Activated CD8-positive, alpha-beta T cell treated with anti-CD3 and anti-CD28 coated beads for 36 hours (primary cell): ENCODE measurements at regions not wholly inside any gene's neighbourhood (a gene's known extent, or its start where the extent isn't known, plus 50 kb on each side); places are given as distances from the start of the nearest gene placed in this dataset.

Source experiments
- ATAC-seq: fragments of 200-7000 bp; cut with Tn5 transposase; one replicate; pipeline ENCODE4 v1.10.0; 2021; ENCODE audit warnings: mild to moderate bottlenecking, moderate library complexity
- CTCF ChIA-PET: fragments of 350-600 bp; sonication (Branson Sonifier 250); formaldehyde crosslinking; loops from one replicate; lab custom pipeline; 2021; ENCODE audit warnings: antibody characterized with exemption; lab: Charles Lee
- POLR2A ChIA-PET: fragments of 350-600 bp; sonication (Branson Sonifier 250); formaldehyde crosslinking; loops from one replicate; lab custom pipeline; 2021; ENCODE audit warnings: antibody characterized with exemption; lab: Charles Lee
- DNase-seq: peaks from one replicate; pipeline ENCODE4 v3.0.0-alpha.2; 2020
- H3K27ac Mint-ChIP-seq: one replicate; pipeline ENCODE4 v1.8.0; 2021; ENCODE audit warnings: mild to moderate bottlenecking, mixed read lengths
- H3K27me3 Mint-ChIP-seq: one replicate; pipeline ENCODE4 v1.8.0; 2021; ENCODE audit warnings: mixed read lengths
- H3K36me3 Mint-ChIP-seq: one replicate; pipeline ENCODE4 v1.8.0; 2021; ENCODE audit warnings: low read depth, mixed read lengths
- H3K4me1 Mint-ChIP-seq: one replicate; pipeline ENCODE4 v1.8.0; 2021; ENCODE audit warnings: low read depth, mixed read lengths
- H3K4me3 Mint-ChIP-seq: one replicate; pipeline ENCODE4 v1.8.0; 2021; ENCODE audit warnings: mild to moderate bottlenecking, moderate library complexity, mixed read lengths
- H3K9me3 Mint-ChIP-seq: one replicate; pipeline ENCODE4 v1.8.0; 2021; ENCODE audit warnings: mixed read lengths
- intact Hi-C: fragments of 100-400 bp; cut with micrococcal nuclease; formaldehyde crosslinking; loops from one replicate; pipeline ENCODE4 v1.10.0; 2022
- TF ChIP-seq, protein P1 (sequence below): fragments of 200-600 bp; IDR thresholded peaks from one replicate; pipeline ENCODE4 v1.8.0; 2022; ENCODE audit warnings: antibody characterized with exemption, mild to moderate bottlenecking

DNA sequence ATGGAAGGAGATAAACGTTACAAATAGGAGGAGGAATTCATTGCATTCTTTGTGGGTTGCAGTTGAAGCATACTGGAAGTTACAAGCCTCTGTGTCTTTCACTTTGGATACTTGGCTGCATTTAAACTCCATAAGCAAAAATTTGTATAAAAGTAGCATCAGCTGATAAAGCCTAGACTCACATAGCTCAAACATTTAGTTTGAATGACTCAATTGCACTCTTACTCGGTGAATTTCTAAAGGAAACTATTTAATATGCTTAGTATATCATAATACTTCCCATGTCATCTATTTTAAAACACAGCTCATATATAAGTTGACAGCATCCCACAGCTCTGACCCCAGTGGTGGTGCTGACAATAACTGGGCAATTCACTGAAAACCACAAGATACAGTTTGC is 596.6 kb upstream of the ZNF608 start:
- H3K27me3 Mint-ChIP-seq, result no peaks in the 10 kb centered on the region
- DNase-seq, result no peak
- no peak for ATAC-seq
- no peak overlapping the region for H3K27ac Mint-ChIP-seq
- H3K4me1 Mint-ChIP-seq, result no peaks in the 10 kb centered on the region
- TF ChIP-seq, protein P1, sequence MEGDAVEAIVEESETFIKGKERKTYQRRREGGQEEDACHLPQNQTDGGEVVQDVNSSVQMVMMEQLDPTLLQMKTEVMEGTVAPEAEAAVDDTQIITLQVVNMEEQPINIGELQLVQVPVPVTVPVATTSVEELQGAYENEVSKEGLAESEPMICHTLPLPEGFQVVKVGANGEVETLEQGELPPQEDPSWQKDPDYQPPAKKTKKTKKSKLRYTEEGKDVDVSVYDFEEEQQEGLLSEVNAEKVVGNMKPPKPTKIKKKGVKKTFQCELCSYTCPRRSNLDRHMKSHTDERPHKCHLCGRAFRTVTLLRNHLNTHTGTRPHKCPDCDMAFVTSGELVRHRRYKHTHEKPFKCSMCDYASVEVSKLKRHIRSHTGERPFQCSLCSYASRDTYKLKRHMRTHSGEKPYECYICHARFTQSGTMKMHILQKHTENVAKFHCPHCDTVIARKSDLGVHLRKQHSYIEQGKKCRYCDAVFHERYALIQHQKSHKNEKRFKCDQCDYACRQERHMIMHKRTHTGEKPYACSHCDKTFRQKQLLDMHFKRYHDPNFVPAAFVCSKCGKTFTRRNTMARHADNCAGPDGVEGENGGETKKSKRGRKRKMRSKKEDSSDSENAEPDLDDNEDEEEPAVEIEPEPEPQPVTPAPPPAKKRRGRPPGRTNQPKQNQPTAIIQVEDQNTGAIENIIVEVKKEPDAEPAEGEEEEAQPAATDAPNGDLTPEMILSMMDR, result no peak
- no peaks in the 10 kb centered on the region for H3K36me3 Mint-ChIP-seq
- ChIA-PET CTCF (no interaction called here), POLR2A (no interaction called here)
- intact Hi-C loops, result no loop called here
- H3K9me3 Mint-ChIP-seq, result no peaks in the 10 kb centered on the region
- H3K4me3 Mint-ChIP-seq, result no peak overlapping the region

DNA sequence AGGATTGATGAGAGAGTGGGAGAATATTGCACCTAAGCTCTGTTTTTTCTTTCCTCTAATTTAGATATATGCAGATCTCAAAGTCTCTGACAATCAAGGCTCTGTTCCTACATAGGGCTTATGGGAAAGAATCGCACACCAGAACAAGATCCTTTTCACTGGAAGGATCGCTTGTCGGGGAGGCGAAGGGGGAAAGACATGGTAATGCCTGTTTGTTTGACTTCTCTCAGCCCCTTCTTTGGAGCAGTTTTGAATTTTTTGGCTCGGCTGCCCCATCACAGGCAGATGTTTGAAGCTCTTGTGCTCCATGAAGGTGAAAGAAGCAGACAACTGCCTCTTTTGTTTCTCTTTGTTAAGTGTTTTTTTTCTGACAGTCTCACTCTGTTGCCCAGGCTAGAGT is 599.9 kb upstream of the ZNF608 start:
- H3K36me3 Mint-ChIP-seq, result no peaks in the 10 kb centered on the region
- no peak overlapping the region for H3K4me3 Mint-ChIP-seq
- TF ChIP-seq, protein P1, result no peak
- no peaks in the 10 kb centered on the region for H3K4me1 Mint-ChIP-seq
- ATAC-seq, result no peak
- no peaks in the 10 kb centered on the region for H3K27me3 Mint-ChIP-seq
- intact Hi-C loops, result no loop called here
- H3K9me3 Mint-ChIP-seq, result no peaks in the 10 kb centered on the region
- DNase-seq, result no peak
- CTCF ChIA-PET, result no interaction called here
- POLR2A ChIA-PET, result no interaction called here
- H3K27ac Mint-ChIP-seq, result no peak overlapping the region

DNA sequence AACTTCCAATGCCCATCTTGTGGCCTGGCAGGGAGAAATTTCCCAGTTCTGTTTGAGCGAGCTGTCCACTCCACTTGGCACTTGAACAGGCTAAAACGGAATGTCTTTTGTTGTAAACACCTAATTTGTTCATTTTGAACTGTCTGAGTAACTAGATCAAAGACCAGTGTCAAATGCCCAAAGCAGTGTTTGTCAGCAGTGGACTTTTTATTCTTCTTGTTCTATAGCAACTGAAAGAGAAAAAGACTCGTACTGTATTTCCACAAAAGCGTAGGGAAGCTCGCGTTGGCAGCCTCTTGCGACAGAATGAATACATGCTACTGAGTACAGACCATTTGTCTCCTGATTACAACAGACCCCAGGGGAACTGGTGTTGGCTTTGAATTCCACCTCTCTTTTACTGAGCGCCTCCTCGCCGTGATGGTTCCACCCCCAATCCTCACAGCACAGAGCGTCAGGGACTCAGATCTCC is 601.8 kb upstream of the ZNF608 start:
- no peaks in the 10 kb centered on the region for H3K27me3 Mint-ChIP-seq
- CTCF ChIA-PET, result no interaction called here
- no peaks in the 10 kb centered on the region for H3K9me3 Mint-ChIP-seq
- H3K27ac Mint-ChIP-seq, result no peak overlapping the region
- POLR2A ChIA-PET, result no interaction called here
- no peak for DNase-seq
- TF ChIP-seq, protein P1, result no peak
- intact Hi-C loops, result no loop called here
- H3K36me3 Mint-ChIP-seq, result no peaks in the 10 kb centered on the region
- ATAC-seq, result no peak
- no peaks in the 10 kb centered on the region for H3K4me1 Mint-ChIP-seq
- H3K4me3 Mint-ChIP-seq, result no peak overlapping the region

DNA sequence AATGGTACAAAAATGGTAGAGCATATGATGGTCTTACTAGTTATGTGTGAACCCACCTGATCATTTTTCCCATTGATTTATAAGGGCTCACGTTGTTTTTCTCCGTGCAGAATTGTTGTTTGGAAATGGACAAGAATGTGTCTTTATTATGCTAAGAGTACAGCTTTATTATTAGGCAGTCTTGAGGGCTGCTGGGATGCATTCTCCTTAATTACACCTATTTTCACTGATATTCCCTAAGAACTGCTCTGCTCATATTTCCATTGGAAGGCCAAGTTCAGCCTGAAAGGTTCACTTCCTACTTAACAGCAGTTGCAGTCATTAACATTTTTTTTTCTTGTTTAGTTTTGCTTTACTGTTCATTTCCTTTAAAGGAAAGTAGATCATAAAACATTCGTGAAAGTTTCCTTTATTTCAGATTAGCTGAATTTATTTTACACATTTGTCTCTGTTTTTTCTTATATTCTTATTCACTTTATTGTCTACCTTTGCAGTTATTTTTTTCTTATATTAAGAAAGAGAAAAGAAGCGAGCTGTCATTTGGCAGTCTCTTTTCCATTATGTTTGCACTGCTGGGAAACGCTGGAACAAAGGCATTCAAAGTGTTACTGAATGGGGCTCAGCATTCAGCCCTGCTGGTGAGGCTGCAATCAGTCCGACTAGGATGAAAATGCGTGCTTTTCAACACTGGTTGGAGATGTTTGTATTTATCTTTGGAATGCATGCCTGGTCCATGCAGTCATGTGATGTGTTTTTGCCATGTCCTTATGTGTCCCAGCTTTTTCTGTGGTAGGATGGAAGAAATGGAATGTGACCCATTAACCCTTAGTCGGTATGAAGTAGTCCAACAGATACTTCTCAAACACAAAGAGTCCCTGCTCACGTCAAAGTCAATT is 602.7 kb upstream of the ZNF608 start:
- ATAC-seq (no peak), DNase-seq (no peak)
- no peak overlapping the region for H3K27ac Mint-ChIP-seq
- ChIA-PET POLR2A (no interaction called here), CTCF (no interaction called here)
- intact Hi-C loops, result no loop called here
- no peaks in the 10 kb centered on the region for H3K27me3 Mint-ChIP-seq
- H3K36me3 Mint-ChIP-seq, result no peaks in the 10 kb centered on the region
- H3K4me3 Mint-ChIP-seq, result no peak overlapping the region
- H3K4me1 Mint-ChIP-seq, result no peaks in the 10 kb centered on the region
- TF ChIP-seq, protein P1, result no peak
- H3K9me3 Mint-ChIP-seq, result no peaks in the 10 kb centered on the region

DNA sequence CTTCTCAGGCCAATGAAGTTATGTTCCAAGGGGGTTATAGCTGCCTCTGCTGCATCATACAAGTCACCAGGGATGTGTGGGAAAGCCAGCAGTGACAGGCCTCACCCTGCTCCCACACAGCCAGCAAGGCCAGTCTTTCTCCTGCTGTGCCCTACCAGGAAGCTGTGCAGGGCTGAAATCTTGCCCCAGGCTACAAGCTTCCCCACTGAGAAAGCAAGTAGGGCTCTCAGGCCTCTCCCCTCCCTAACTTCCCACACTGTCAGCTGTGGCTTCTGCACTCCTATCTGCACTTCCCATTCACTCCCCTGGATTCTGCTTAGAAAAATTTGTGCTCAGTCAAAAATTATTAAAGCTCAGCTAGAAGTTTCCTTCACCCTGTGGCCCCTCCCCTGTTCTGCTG is 611.2 kb upstream of the ZNF608 start:
- Mint-ChIP-seq H3K36me3 (no peaks in the 10 kb centered on the region), H3K27ac (no peak overlapping the region), H3K9me3 (peaks cover 6% of the 10 kb centered on the region), H3K27me3 (no peaks in the 10 kb centered on the region), H3K4me1 (no peaks in the 10 kb centered on the region), H3K4me3 (no peak overlapping the region)
- ChIA-PET CTCF (no interaction called here), POLR2A (interaction anchor here (0.6 kb wide), 1 partner anchor 99 kb away, joined by 3 read pairs; no protein-coding TSS in a partner anchor)
- intact Hi-C loops, result no loop called here
- DNase-seq (no peak), ATAC-seq (no peak)
- TF ChIP-seq, protein P1, result no peak
